Kidney capillary endothelial cell (primary cell): ENCODE measurements at regions not wholly inside any gene's neighbourhood (a gene's known extent, or its start where the extent isn't known, plus 50 kb on each side); places are given as distances from the start of the nearest gene placed in this dataset.
"Not testable (repeated sequence)": the region's sequence is repeated elsewhere in the genome, so short reads cannot be mapped to it uniquely, and the experiment has no call there.

Experiments
- DNase-seq: peaks from one replicate; pipeline ENCODE4 v3.0.0-alpha.2; 2018; ENCODE audit warnings: low spot score

GRCh38 chr4:30450474-30450873 lies 269.7 kb upstream of the PCDH7 start:
- DNase-seq, result no peak

- DNase-seq, result no peak
Measured at GRCh38 chr4:30454504-30454903, 265.7 kb upstream of the PCDH7 start.

GRCh38 chr4:30456716-30457115 lies 263.5 kb upstream of the PCDH7 start:
- DNase-seq, result no peak

GRCh38 chr4:30460818-30461217 lies 259.4 kb upstream of the PCDH7 start:
- no peak for DNase-seq

GRCh38 chr4:30461218-30461617 lies 259.0 kb upstream of the PCDH7 start:
- DNase-seq, result no peak

GRCh38 chr4:30462445-30463090 lies 257.6 kb upstream of the PCDH7 start:
- no peak for DNase-seq

- no peak for DNase-seq
Measured at GRCh38 chr4:30471861-30472260, 248.3 kb upstream of the PCDH7 start.

GRCh38 chr4:30473225-30473624 lies 246.9 kb upstream of the PCDH7 start:
- DNase-seq, result no peak

GRCh38 chr4:30495251-30495650 lies 224.9 kb upstream of the PCDH7 start:
- no peak for DNase-seq

- no peak for DNase-seq
Measured at GRCh38 chr4:30495651-30496310, 224.4 kb upstream of the PCDH7 start.

- DNase-seq, result no peak
Measured at GRCh38 chr4:30511751-30512150, 208.4 kb upstream of the PCDH7 start.

- DNase-seq, result no peak
Measured at GRCh38 chr4:30518211-30518610, 202.0 kb upstream of the PCDH7 start.

GRCh38 chr4:30525662-30526315 lies 194.4 kb upstream of the PCDH7 start:
- no peak for DNase-seq

- DNase-seq, result no peak
Measured at GRCh38 chr4:30535255-30535654, 184.9 kb upstream of the PCDH7 start.

- no peak for DNase-seq
Measured at GRCh38 chr4:30536231-30536630, 183.9 kb upstream of the PCDH7 start.

- peak; percentile 27 for DNase-seq
Measured at GRCh38 chr4:30537456-30537855, 182.7 kb upstream of the PCDH7 start.

GRCh38 chr4:30538794-30539193 lies 181.4 kb upstream of the PCDH7 start:
- no peak for DNase-seq

GRCh38 chr4:30543057-30543456 lies 177.1 kb upstream of the PCDH7 start:
- DNase-seq, result no peak

- DNase-seq, result no peak
Measured at GRCh38 chr4:30553151-30553550, 167.0 kb upstream of the PCDH7 start.

GRCh38 chr4:30553706-30554105 lies 166.5 kb upstream of the PCDH7 start:
- no peak for DNase-seq

GRCh38 chr4:30555775-30556174 lies 164.4 kb upstream of the PCDH7 start:
- DNase-seq, result no peak

- DNase-seq, result no peak
Measured at GRCh38 chr4:30559481-30559880, 160.7 kb upstream of the PCDH7 start.

GRCh38 chr4:30586850-30587249 lies 133.3 kb upstream of the PCDH7 start:
- DNase-seq, result no peak

GRCh38 chr4:30589669-30590068 lies 130.5 kb upstream of the PCDH7 start:
- DNase-seq, result not testable (repeated sequence)
